ENCODE measurements at regions not wholly inside any gene's neighbourhood (a gene's known extent, or its start where the extent isn't known, plus 50 kb on each side); places are given as distances from the start of the nearest gene placed in this dataset.

GRCh38 chr6:26206868-26207801 lies 119.9 kb downstream of the HFE start:
- intact Hi-C loops (cut with DNase I), result no loop called here
- H3K9me3 ChIP-seq, result no peaks in the 10 kb centered on the region
- no peaks in the 10 kb centered on the region for H3K27me3 ChIP-seq
- WGBS, 3 donors, result 67 to 71% (median 70%) methylated on average over 8 of the region's 8 CpGs
- TF ChIP-seq POLR2A (IDR thresholded peaks at IDR 0.05) (no peak), CTCF (IDR thresholded peaks at IDR 0.05) (no peak), EP300 (IDR thresholded peaks at IDR 0.05) (no peak)
- peaks cover 5% of the 10 kb centered on the region for H3K4me1 ChIP-seq (ENCODE audit: insufficient read depth)
- no peak for DNase-seq
- no peak overlapping the region for H3K27ac ChIP-seq
- H3K36me3 ChIP-seq, result no peaks in the 10 kb centered on the region
- no peak overlapping the region for H3K4me3 ChIP-seq

GRCh38 chr6:26211963-26212362 lies 124.7 kb downstream of the HFE start:
- intact Hi-C loops (cut with DNase I), result no loop called here
- DNase-seq, result no peak
- peaks cover 2% of the 10 kb centered on the region for H3K4me1 ChIP-seq (ENCODE audit: insufficient read depth)
- H3K9me3 ChIP-seq, result no peaks in the 10 kb centered on the region
- WGBS, 3 donors, result 94 to 97% (median 96%) methylated on average over 1 of the region's 1 CpG
- no peak overlapping the region for H3K27ac ChIP-seq
- TF ChIP-seq EP300 (IDR thresholded peaks at IDR 0.05), result no peak
- no peak for TF ChIP-seq CTCF (IDR thresholded peaks at IDR 0.05)
- no peak for TF ChIP-seq POLR2A (IDR thresholded peaks at IDR 0.05)
- no peak overlapping the region for H3K4me3 ChIP-seq
- no peaks in the 10 kb centered on the region for H3K27me3 ChIP-seq
- H3K36me3 ChIP-seq, result no peaks in the 10 kb centered on the region

GRCh38 chr6:26213334-26214075 lies 126.3 kb downstream of the HFE start:
- H3K27ac ChIP-seq, result no peak overlapping the region
- no peaks in the 10 kb centered on the region for H3K36me3 ChIP-seq
- H3K27me3 ChIP-seq, result no peaks in the 10 kb centered on the region
- intact Hi-C loops (cut with DNase I), result no loop called here
- H3K9me3 ChIP-seq, result no peaks in the 10 kb centered on the region
- DNase-seq, result no peak
- 93 to 98% (median 97%) methylated on average over 2 of the region's 2 CpGs for WGBS, 3 donors
- TF ChIP-seq POLR2A (IDR thresholded peaks at IDR 0.05) (no peak), EP300 (IDR thresholded peaks at IDR 0.05) (no peak), CTCF (IDR thresholded peaks at IDR 0.05) (no peak)
- no peak overlapping the region for H3K4me3 ChIP-seq
- peaks cover 6% of the 10 kb centered on the region for H3K4me1 ChIP-seq (ENCODE audit: insufficient read depth)

GRCh38 chr6:26214803-26215584 lies 127.8 kb downstream of the HFE start:
- TF ChIP-seq CTCF (IDR thresholded peaks at IDR 0.05) (no peak), EP300 (IDR thresholded peaks at IDR 0.05) (no peak), POLR2A (IDR thresholded peaks at IDR 0.05) (no peak)
- Histone ChIP-seq H3K4me1 (ENCODE audit: insufficient read depth) (peaks cover 6% of the 10 kb centered on the region), H3K36me3 (no peaks in the 10 kb centered on the region), H3K4me3 (peak overlapping the region; percentile 37), H3K27me3 (no peaks in the 10 kb centered on the region), H3K27ac (no peak overlapping the region), H3K9me3 (no peaks in the 10 kb centered on the region)
- 17 to 29% (median 19%) methylated on average over 32 of the region's 32 CpGs for WGBS, 3 donors
- intact Hi-C loops (cut with DNase I), result no loop called here
- peak in 1 of 5 donors; percentile 38 for DNase-seq
